HUES64 (cell line): ENCODE measurements at regions not wholly inside any gene's neighbourhood (a gene's known extent, or its start where the extent isn't known, plus 50 kb on each side); places are given as distances from the start of the nearest gene placed in this dataset.
"Not testable (repeated sequence)": the region's sequence is repeated elsewhere in the genome, so short reads cannot be mapped to it uniquely, and the experiment has no call there.

ENCODE experiments used
- H3K27ac ChIP-seq: 2 replicates; pipeline ENCODE4 v1.7.0; 2013; ENCODE audit warnings: low read depth, low read length, inconsistent platforms
- H3K27me3 ChIP-seq: 2 replicates; pipeline ENCODE4 v1.6.1; 2013; ENCODE audit warnings: mild to moderate bottlenecking, low read length; ENCODE audit not compliant: insufficient read depth
- H3K36me3 ChIP-seq: 2 replicates; pipeline ENCODE4 v1.6.1; 2013; ENCODE audit warnings: mild to moderate bottlenecking, low read length; ENCODE audit not compliant: insufficient read depth
- H3K4me1 ChIP-seq: 2 replicates; pipeline ENCODE4 v1.6.1; 2013; ENCODE audit warnings: mild to moderate bottlenecking, low read length, moderate library complexity; ENCODE audit not compliant: insufficient read depth
- H3K4me3 ChIP-seq: 2 replicates; pipeline ENCODE4 v1.5.1; 2013; ENCODE audit warnings: mild to moderate bottlenecking, low read length, moderate library complexity
- H3K9ac ChIP-seq: 2 replicates; pipeline ENCODE4 v1.6.1; 2013; ENCODE audit warnings: mild to moderate bottlenecking, low read depth, low read length
- H3K9me3 ChIP-seq: 2 replicates; pipeline ENCODE4 v1.6.1; 2013; ENCODE audit warnings: low read depth, low read length; ENCODE audit not compliant: insufficient read depth
- WGBS: fragments of 150-250, 120-280 bp; methylation state at CpG from one replicate; pipeline ENCODE4 v1.1.7; 2013; ENCODE audit warnings: missing lambda C conversion rate; 5-methylcytosine and 5-hydroxymethylcytosine counted together

- no peaks in the 10 kb centered on the region for H3K36me3 ChIP-seq
- no peak overlapping the region for H3K27ac ChIP-seq
- no peaks in the 10 kb centered on the region for H3K27me3 ChIP-seq
- H3K4me1 ChIP-seq = 0 out of 2 replicates have a peak, but pooled peaks cover under 1% of the 10 kb centered on the region
- no peaks in the 10 kb centered on the region for H3K9me3 ChIP-seq
- no peak overlapping the region for H3K4me3 ChIP-seq
- no peak overlapping the region for H3K9ac ChIP-seq
Measured at GRCh38 chr9:86572904-86573303, 218.7 kb upstream of the TUT7 start.

DNA sequence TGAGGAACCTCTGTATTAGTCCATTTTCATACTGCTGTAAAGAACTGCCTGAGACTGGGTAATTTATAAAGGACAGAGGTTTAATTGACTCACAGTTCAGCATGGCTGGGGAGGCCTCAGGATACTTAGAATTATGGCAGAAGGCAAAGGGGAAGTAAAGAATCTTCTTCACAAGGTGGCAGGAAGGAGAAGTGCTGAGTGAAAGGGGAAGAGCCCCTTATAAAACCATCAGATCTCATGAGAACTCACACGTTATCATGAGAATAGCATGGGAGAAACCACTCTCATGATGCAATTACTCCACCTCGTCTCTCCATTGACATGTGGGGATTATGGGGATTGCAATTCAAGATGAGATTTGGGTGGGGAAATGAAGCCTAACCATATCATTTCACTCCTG, 211.4 kb upstream of the TUT7 start:
- H3K27ac ChIP-seq, H3K36me3 ChIP-seq, H3K27me3 ChIP-seq, H3K9me3 ChIP-seq, H3K9ac ChIP-seq, H3K4me3 ChIP-seq, H3K4me1 ChIP-seq: not testable (repeated sequence)
- WGBS = no CpG with 5 or more reads among the region's 2 CpGs

DNA sequence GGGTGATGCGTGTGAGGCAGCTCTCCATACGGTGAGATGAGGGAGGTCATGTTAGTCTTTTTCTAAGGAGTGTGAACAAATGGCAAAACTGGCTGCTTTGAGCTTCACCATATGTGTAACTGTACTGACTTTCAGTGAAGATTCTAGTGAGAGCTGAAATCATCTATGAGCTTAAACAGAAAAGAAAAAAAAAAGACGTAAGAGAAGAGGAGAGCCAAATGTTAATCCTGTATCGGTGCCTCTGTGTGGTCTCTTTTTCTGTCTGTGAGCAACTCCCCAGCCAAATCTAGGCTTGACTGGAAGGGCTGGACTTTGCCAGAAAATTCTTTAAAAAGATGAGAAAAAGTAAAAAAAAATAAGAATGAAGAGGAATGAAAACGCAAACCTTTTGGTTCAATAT, 209.7 kb upstream of the TUT7 start:
- 93% methylated on average over 5 of the region's 5 CpGs for WGBS

GRCh38 chr9:86563350-86563749, 209.1 kb upstream of the TUT7 start:
- Histone ChIP-seq H3K27me3 (no peaks in the 10 kb centered on the region), H3K27ac (no peak overlapping the region), H3K9ac (no peak overlapping the region), H3K4me3 (no peak overlapping the region), H3K36me3 (no peaks in the 10 kb centered on the region), H3K4me1 (no peaks in the 10 kb centered on the region), H3K9me3 (no peaks in the 10 kb centered on the region)
- 94% methylated on average over 3 of the region's 3 CpGs for WGBS

More for the DNA sequence above, 209.7 kb upstream of the TUT7 start:
- Histone ChIP-seq H3K27me3 (no peaks in the 10 kb centered on the region), H3K4me3 (no peak overlapping the region), H3K36me3 (no peaks in the 10 kb centered on the region), H3K9me3 (no peaks in the 10 kb centered on the region), H3K9ac (no peak overlapping the region), H3K27ac (no peak overlapping the region), H3K4me1 (no peaks in the 10 kb centered on the region)

DNA sequence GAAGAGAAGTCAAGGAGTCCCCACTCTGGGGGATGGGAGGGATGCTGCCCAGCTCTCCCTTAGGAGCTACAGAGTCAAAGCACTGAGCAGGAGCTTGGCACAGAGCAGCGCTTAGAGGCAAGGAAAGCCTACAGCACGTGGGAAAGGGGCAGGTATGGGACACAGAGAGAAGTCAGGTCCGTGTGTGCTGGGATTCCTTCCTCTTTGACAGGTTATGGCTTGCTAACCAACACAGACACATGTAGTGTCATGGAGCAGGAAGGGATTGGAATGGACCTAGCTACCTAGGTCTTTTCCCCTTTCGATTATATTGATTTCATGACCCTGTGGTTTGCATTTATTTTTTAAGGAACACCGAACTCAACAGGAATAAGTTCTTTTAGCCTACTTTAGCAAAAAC, 208.5 kb upstream of the TUT7 start:
- no peaks in the 10 kb centered on the region for H3K9me3 ChIP-seq
- H3K4me1 ChIP-seq = no peaks in the 10 kb centered on the region
- H3K36me3 ChIP-seq = no peaks in the 10 kb centered on the region
- H3K9ac ChIP-seq = no peak overlapping the region
- 80% methylated on average over 5 of the region's 5 CpGs for WGBS
- no peaks in the 10 kb centered on the region for H3K27me3 ChIP-seq
- no peak overlapping the region for H3K4me3 ChIP-seq
- no peak overlapping the region for H3K27ac ChIP-seq

DNA sequence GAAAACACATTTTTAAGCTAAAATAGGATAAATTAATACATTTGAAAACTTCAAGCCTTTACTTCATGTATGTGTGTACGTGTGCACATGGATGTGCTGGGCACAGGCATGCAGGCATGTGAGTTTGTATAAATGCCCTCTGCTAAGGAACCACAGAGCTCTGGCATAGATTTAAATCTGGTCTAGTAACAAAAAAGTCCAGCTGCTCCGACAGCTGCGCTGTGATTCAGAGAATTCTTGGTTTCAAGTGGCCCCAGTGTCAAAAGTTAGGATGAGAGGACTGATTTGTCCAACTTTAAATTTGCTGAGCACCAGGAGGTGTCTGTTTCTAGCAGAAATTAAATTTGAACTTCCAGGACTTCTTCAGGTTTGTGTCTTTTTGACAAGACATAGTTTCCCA, 203.7 kb upstream of the TUT7 start:
- H3K27me3 ChIP-seq = no peaks in the 10 kb centered on the region
- H3K4me3 ChIP-seq = no peak overlapping the region
- no peak overlapping the region for H3K27ac ChIP-seq
- H3K9ac ChIP-seq = no peak overlapping the region
- H3K4me1 ChIP-seq = peaks cover 5% of the 10 kb centered on the region; the same call in 1 of the 2 replicates
- 91% methylated on average over 3 of the region's 3 CpGs for WGBS
- H3K9me3 ChIP-seq = no peaks in the 10 kb centered on the region
- no peaks in the 10 kb centered on the region for H3K36me3 ChIP-seq

DNA sequence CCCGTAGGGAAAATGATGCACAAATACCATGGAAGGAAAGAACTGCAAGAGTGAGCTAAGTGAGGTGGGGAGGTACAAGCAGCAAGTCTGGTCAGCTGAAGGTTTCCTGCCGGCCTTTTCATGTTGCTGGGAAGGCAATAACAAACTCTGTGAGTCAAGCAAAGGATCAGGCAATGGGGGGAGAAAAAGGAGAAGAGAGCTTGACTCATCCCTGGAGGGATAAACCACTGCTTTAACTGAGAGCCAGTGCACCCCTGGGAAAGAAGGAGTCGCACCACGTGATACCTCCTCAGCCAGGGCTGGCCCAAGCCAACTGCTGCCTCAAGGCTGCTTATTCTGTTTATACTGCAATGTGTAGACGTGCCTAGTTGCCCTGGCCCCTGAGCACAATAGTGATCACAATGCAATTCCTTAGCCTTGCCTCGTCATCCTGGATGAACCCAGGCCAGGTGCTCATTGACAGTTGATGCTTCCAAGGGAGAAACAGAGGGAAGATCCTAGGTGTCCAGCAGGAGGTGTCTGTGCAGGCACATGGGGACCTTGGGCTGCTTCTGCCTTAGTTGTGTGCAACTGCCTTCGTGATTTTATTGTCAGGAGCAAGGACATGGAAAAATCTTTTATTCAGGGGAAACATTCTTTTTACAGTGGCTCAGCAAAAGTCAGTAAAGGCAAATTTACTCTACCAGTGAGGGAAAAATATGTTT, 203.0 kb upstream of the TUT7 start:
- Histone ChIP-seq H3K9me3 (no peaks in the 10 kb centered on the region), H3K4me1 (peaks cover 5% of the 10 kb centered on the region; the same call in 1 of the 2 replicates), H3K36me3 (no peaks in the 10 kb centered on the region), H3K27ac (no peak overlapping the region), H3K9ac (no peak overlapping the region), H3K27me3 (no peaks in the 10 kb centered on the region), H3K4me3 (no peak overlapping the region)
- 77% methylated on average over 7 of the region's 7 CpGs for WGBS

DNA sequence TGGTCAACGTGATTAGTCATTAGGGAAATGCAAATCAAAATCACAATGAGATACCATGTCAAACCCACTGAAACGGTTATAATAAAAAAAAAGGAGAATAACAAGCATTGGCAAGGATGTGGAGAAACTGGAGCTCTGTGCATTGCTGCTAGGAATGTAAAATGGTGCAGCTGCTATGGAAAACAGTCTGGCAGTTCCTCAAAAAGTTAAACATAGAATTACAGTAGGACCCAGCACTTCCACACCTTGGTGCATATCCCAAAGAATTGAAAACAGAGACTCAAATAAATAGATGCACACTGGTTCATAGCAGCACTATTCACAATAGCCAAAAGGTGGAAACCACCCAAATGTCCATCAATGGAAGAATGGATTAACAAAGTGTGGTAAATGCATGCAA, 201.5 kb upstream of the TUT7 start:
- Histone ChIP-seq H3K4me3 (no peak overlapping the region), H3K27ac (no peak overlapping the region), H3K9me3 (no peaks in the 10 kb centered on the region), H3K4me1 (peaks cover 5% of the 10 kb centered on the region; the same call in 1 of the 2 replicates), H3K36me3 (no peaks in the 10 kb centered on the region), H3K27me3 (no peaks in the 10 kb centered on the region), H3K9ac (no peak overlapping the region)
- WGBS = 89% methylated on average over 2 of the region's 2 CpGs

DNA sequence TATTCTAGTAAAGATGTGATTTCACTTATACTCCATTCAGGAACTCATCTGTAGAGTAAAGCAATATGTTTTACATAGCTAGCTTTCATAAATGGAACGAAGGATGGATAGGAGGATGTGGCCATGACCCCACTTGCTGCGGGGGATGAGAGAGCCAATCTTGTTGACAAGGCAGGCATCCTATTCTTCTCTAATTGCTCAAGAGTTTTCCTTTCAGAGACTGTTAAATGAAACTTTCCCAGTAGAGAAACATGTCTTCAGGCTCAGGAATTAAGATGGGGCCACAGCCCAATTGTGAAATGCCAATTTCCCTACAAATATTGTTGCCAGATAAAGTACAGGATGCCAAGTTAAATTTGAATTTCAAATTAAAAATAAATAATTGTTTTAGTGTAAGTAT, 196.2 kb upstream of the TUT7 start:
- Histone ChIP-seq H3K9me3 (no peaks in the 10 kb centered on the region), H3K4me1 (peaks cover 17% of the 10 kb centered on the region), H3K27ac (no peak overlapping the region), H3K4me3 (no peak overlapping the region), H3K9ac (no peak overlapping the region), H3K36me3 (no peaks in the 10 kb centered on the region), H3K27me3 (no peaks in the 10 kb centered on the region)
- WGBS = 92% methylated on average over 2 of the region's 2 CpGs

GRCh38 chr9:86549920-86550319, 195.7 kb upstream of the TUT7 start:
- no peaks in the 10 kb centered on the region for H3K27me3 ChIP-seq
- no peak overlapping the region for H3K4me3 ChIP-seq
- 92% methylated on average over 2 of the region's 2 CpGs for WGBS
- H3K27ac ChIP-seq = no peak overlapping the region
- no peak overlapping the region for H3K9ac ChIP-seq
- H3K4me1 ChIP-seq = peaks cover 22% of the 10 kb centered on the region
- H3K36me3 ChIP-seq = no peaks in the 10 kb centered on the region
- no peaks in the 10 kb centered on the region for H3K9me3 ChIP-seq

DNA sequence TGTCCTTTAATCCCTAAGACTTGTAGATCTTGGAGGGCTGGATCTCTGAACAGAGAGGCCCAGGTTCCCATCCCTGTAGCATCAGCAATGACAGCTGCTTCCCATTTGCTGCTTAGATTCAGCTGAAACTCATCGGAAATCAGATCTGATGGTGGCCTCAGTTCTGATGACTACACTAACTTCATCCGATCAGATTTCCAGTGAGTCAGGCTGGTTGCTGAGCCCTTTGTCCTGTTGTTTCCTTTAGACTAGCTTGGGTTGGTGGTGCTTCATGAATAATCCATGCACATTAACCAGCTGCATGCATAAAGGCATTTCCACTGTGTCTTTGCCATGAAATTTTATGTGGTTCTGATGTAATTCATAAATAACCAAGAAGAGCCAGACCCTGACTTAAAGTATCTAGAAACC, 195.2 kb upstream of the TUT7 start:
- Histone ChIP-seq H3K9ac (no peak overlapping the region), H3K36me3 (no peaks in the 10 kb centered on the region), H3K9me3 (no peaks in the 10 kb centered on the region), H3K4me1 (peaks cover 23% of the 10 kb centered on the region), H3K27ac (no peak overlapping the region), H3K4me3 (no peak overlapping the region), H3K27me3 (no peaks in the 10 kb centered on the region)
- 97% methylated on average over 2 of the region's 2 CpGs for WGBS

DNA sequence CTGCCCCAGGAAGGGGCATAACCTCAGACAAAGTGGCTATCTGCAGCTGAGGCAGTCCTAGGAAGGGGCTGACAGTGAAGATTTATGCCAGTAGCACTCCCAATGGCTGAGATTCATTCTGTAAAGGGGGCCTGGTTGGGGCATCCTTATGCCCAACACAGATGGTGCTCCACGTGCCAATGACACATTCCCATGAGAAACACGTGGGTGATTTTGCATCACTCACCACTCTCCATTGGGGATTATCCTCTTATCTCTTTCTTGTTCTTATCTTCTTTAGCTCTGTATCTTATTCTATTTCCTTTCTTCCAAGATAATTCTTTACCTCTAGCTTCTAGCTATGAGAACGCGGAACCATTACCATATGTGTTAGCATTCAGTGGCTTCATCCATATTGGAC, 194.0 kb upstream of the TUT7 start:
- Histone ChIP-seq H3K9ac (no peak overlapping the region), H3K4me1 (peaks cover 23% of the 10 kb centered on the region), H3K27me3 (no peaks in the 10 kb centered on the region), H3K9me3 (no peaks in the 10 kb centered on the region), H3K27ac (no peak overlapping the region), H3K36me3 (no peaks in the 10 kb centered on the region), H3K4me3 (no peak overlapping the region)
- WGBS = 95% methylated on average over 4 of the region's 4 CpGs
